ENCODE measurements at regions not wholly inside any gene's neighbourhood (a gene's known extent, or its start where the extent isn't known, plus 50 kb on each side); places are given as distances from the start of the nearest gene placed in this dataset.

- Mint-ChIP-seq H3K4me1 (no peaks in the 10 kb centered on the region), H3K27ac (no peak overlapping the region), H3K36me3 (no peaks in the 10 kb centered on the region), H3K9me3 (peaks cover 5% of the 10 kb centered on the region), H3K4me3 (no peak overlapping the region), H3K27me3 (ENCODE audit: low read depth) (no peaks in the 10 kb centered on the region)
- no peak for TF ChIP-seq CTCF (IDR thresholded peaks at IDR 0.05; ENCODE audit: unreplicated experiment)
- no peak for DNase-seq (ENCODE audit: low spot score in 2 of 2, unreplicated experiment in 2 of 2)
These were observed 1480.2 kb downstream of the AACS start for GRCh38 chr12:126545411-126545810.

- H3K4me3 Mint-ChIP-seq, result no peak overlapping the region
- no peaks in the 10 kb centered on the region for H3K4me1 Mint-ChIP-seq
- H3K36me3 Mint-ChIP-seq, result no peaks in the 10 kb centered on the region
- peaks cover 5% of the 10 kb centered on the region for H3K9me3 Mint-ChIP-seq
- DNase-seq (ENCODE audit: low spot score in 2 of 2, unreplicated experiment in 2 of 2), result no peak
- no peak overlapping the region for H3K27ac Mint-ChIP-seq
- no peak for TF ChIP-seq CTCF (IDR thresholded peaks at IDR 0.05; ENCODE audit: unreplicated experiment)
- no peaks in the 10 kb centered on the region for H3K27me3 Mint-ChIP-seq (ENCODE audit: low read depth)
These were observed 1482.7 kb downstream of the AACS start for GRCh38 chr12:126547905-126548304.

- H3K9me3 Mint-ChIP-seq, result peaks cover 7% of the 10 kb centered on the region
- no peaks in the 10 kb centered on the region for H3K4me1 Mint-ChIP-seq
- H3K36me3 Mint-ChIP-seq, result no peaks in the 10 kb centered on the region
- H3K27me3 Mint-ChIP-seq (ENCODE audit: low read depth), result no peaks in the 10 kb centered on the region
- TF ChIP-seq CTCF (IDR thresholded peaks at IDR 0.05; ENCODE audit: unreplicated experiment), result no peak
- no peak overlapping the region for H3K4me3 Mint-ChIP-seq
- DNase-seq (ENCODE audit: low spot score in 2 of 2, unreplicated experiment in 2 of 2), result no peak
- no peak overlapping the region for H3K27ac Mint-ChIP-seq
These were observed 1486.6 kb downstream of the AACS start for GRCh38 chr12:126551869-126552268.

- Mint-ChIP-seq H3K27ac (no peak overlapping the region), H3K27me3 (ENCODE audit: low read depth) (no peaks in the 10 kb centered on the region), H3K36me3 (no peaks in the 10 kb centered on the region), H3K9me3 (peaks cover 7% of the 10 kb centered on the region), H3K4me3 (no peak overlapping the region), H3K4me1 (no peaks in the 10 kb centered on the region)
- no peak for TF ChIP-seq CTCF (IDR thresholded peaks at IDR 0.05; ENCODE audit: unreplicated experiment)
- no peak for DNase-seq (ENCODE audit: low spot score in 2 of 2, unreplicated experiment in 2 of 2)
These were observed 1489.4 kb downstream of the AACS start for GRCh38 chr12:126554625-126555024.

- Mint-ChIP-seq H3K27me3 (ENCODE audit: low read depth) (peaks cover 12% of the 10 kb centered on the region), H3K27ac (no peak overlapping the region), H3K4me1 (no peaks in the 10 kb centered on the region), H3K36me3 (no peaks in the 10 kb centered on the region), H3K4me3 (no peak overlapping the region), H3K9me3 (peaks cover 7% of the 10 kb centered on the region)
- no peak for DNase-seq (ENCODE audit: low spot score in 2 of 2, unreplicated experiment in 2 of 2)
- no peak for TF ChIP-seq CTCF (IDR thresholded peaks at IDR 0.05; ENCODE audit: unreplicated experiment)
These were observed 1492.4 kb downstream of the AACS start for GRCh38 chr12:126557659-126558058.

GRCh38 chr12:126558219-126558618 lies 1493.0 kb downstream of the AACS start:
- no peak for DNase-seq (ENCODE audit: low spot score in 2 of 2, unreplicated experiment in 2 of 2)
- no peaks in the 10 kb centered on the region for H3K4me1 Mint-ChIP-seq
- H3K4me3 Mint-ChIP-seq, result no peak overlapping the region
- no peaks in the 10 kb centered on the region for H3K36me3 Mint-ChIP-seq
- H3K27ac Mint-ChIP-seq, result no peak overlapping the region
- peaks cover 14% of the 10 kb centered on the region for H3K27me3 Mint-ChIP-seq (ENCODE audit: low read depth)
- peaks cover 7% of the 10 kb centered on the region for H3K9me3 Mint-ChIP-seq
- no peak for TF ChIP-seq CTCF (IDR thresholded peaks at IDR 0.05; ENCODE audit: unreplicated experiment)

All from mesothelial cell of epicardium (in vitro differentiated cells).